ENCODE measurements at regions not wholly inside any gene's neighbourhood (a gene's known extent, or its start where the extent isn't known, plus 50 kb on each side); places are given as distances from the start of the nearest gene placed in this dataset.

GRCh38 chr12:118853634-118854033, 127.7 kb upstream of the SRRM4 start:
- Histone ChIP-seq H3K9ac (ENCODE audit: low read length) (no peak overlapping the region), H3K9me2 (ENCODE audit: insufficient read depth) (no peaks in the 10 kb centered on the region), H4K20me1 (ENCODE audit: insufficient read depth) (no peaks in the 10 kb centered on the region), H3K4me1 (ENCODE audit: control insufficient read depth in 1 of 2, insufficient read depth in 2 of 2, low read length in 2 of 2) (no peaks in the 10 kb centered on the region), H2AFZ (ENCODE audit: low read depth, low read length, poor library complexity, severe bottlenecking) (no peak overlapping the region), H3K27ac (ENCODE audit: low read depth, low read length) (no peak overlapping the region), H3K79me2 (ENCODE audit: insufficient read depth, low read length) (no peaks in the 10 kb centered on the region), H3K9me3 (ENCODE audit: control insufficient read depth in 1 of 2, insufficient read depth in 1 of 2, low read depth in 1 of 2, low read length in 2 of 2) (no peaks in the 10 kb centered on the region), H3K4me3 (replicated peaks in 1 of 2; ENCODE audit: low read depth in 1 of 2, low read length in 2 of 2) (no peak overlapping the region), H3K4me2 (ENCODE audit: low read length) (no peak overlapping the region), H3K27me3 (ENCODE audit: insufficient read depth, low read length) (0 out of 2 replicates have a peak, but pooled peaks cover 8% of the 10 kb centered on the region), H3K36me3 (ENCODE audit: control insufficient read depth in 1 of 2, insufficient read depth in 2 of 2, low read length in 2 of 2) (no peaks in the 10 kb centered on the region)
- ChIA-PET RAD21 (ENCODE audit: low non-redundant PET in 1 of 2, low total read pairs in 2 of 2, uncharacterized antibody in 2 of 2, unreplicated experiment in 2 of 2) (no interaction called here), CTCF (no interaction called here), POLR2A (no interaction called here)
- no TSS peak for BruUV-seq (replicated peaks)
- no peak for ATAC-seq
- no peak for DNase-seq (ENCODE audit: low read depth, low spot score)
- TF ChIP-seq, protein P1, sequence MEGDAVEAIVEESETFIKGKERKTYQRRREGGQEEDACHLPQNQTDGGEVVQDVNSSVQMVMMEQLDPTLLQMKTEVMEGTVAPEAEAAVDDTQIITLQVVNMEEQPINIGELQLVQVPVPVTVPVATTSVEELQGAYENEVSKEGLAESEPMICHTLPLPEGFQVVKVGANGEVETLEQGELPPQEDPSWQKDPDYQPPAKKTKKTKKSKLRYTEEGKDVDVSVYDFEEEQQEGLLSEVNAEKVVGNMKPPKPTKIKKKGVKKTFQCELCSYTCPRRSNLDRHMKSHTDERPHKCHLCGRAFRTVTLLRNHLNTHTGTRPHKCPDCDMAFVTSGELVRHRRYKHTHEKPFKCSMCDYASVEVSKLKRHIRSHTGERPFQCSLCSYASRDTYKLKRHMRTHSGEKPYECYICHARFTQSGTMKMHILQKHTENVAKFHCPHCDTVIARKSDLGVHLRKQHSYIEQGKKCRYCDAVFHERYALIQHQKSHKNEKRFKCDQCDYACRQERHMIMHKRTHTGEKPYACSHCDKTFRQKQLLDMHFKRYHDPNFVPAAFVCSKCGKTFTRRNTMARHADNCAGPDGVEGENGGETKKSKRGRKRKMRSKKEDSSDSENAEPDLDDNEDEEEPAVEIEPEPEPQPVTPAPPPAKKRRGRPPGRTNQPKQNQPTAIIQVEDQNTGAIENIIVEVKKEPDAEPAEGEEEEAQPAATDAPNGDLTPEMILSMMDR (IDR thresholded peaks at IDR 0.05 in 2 of 3, conservative IDR thresholded peaks at IDR 0.05 in 1 of 3; ENCODE audit: borderline replicate concordance in 1 of 3, insufficient read depth in 1 of 3, low read depth in 2 of 3, low read length in 2 of 3) = 0 out of 6 replicates have a peak, but pooled peaks of 2 of the 3 experiments have one; percentile 7
- TF ChIP-seq RAD21 (IDR thresholded peaks at IDR 0.05; ENCODE audit: low read depth) (peak; percentile 34), EGR1 (IDR thresholded peaks at IDR 0.05; ENCODE audit: low read depth) (no peak)
- intact Hi-C loops (cut with micrococcal nuclease) = loop anchor here (10.0 kb wide), 1 partner anchor 449 kb away; no protein-coding TSS in a partner anchor

DNA sequence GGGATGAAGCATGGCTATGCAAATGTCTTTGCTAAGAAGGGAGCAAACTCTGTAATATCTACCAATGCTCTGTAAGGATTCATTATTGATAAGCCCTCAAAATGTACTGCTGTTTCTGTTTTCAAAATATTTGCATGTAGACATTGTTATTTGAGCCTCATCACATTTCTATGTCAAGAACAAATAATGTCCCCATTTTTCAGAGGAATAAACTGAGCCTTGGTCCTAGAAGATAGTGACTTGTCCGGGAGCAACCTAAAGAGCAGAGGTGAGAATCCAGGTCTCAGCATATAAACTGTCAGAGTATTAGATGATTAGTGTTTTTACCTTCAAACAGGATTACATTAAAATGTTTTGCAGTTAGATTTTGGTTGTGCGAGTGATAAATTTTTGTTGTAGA, 125.5 kb upstream of the SRRM4 start:
- Histone ChIP-seq H3K36me3 (ENCODE audit: control insufficient read depth in 1 of 2, insufficient read depth in 2 of 2, low read length in 2 of 2) (no peaks in the 10 kb centered on the region), H3K27me3 (ENCODE audit: insufficient read depth, low read length) (0 out of 2 replicates have a peak, but pooled peaks cover 8% of the 10 kb centered on the region), H4K20me1 (ENCODE audit: insufficient read depth) (no peaks in the 10 kb centered on the region), H3K79me2 (ENCODE audit: insufficient read depth, low read length) (no peaks in the 10 kb centered on the region), H3K9me3 (ENCODE audit: control insufficient read depth in 1 of 2, insufficient read depth in 1 of 2, low read depth in 1 of 2, low read length in 2 of 2) (no peaks in the 10 kb centered on the region), H3K27ac (ENCODE audit: low read depth, low read length) (no peak overlapping the region), H3K4me2 (ENCODE audit: low read length) (no peak overlapping the region), H3K4me1 (ENCODE audit: control insufficient read depth in 1 of 2, insufficient read depth in 2 of 2, low read length in 2 of 2) (no peaks in the 10 kb centered on the region), H3K9ac (ENCODE audit: low read length) (no peak overlapping the region), H2AFZ (ENCODE audit: low read depth, low read length, poor library complexity, severe bottlenecking) (no peak overlapping the region), H3K9me2 (ENCODE audit: insufficient read depth) (no peaks in the 10 kb centered on the region), H3K4me3 (replicated peaks in 1 of 2; ENCODE audit: low read depth in 1 of 2, low read length in 2 of 2) (no peak overlapping the region)
- intact Hi-C loops (cut with micrococcal nuclease) = loop anchor here (10.0 kb wide), 1 partner anchor 451 kb away; no protein-coding TSS in a partner anchor
- ATAC-seq = no peak
- BruUV-seq (replicated peaks) = no TSS peak
- no peak for DNase-seq (ENCODE audit: low read depth, low spot score)
- ChIA-PET RAD21 (ENCODE audit: low non-redundant PET in 1 of 2, low total read pairs in 2 of 2, uncharacterized antibody in 2 of 2, unreplicated experiment in 2 of 2) (no interaction called here), CTCF (no interaction called here), POLR2A (no interaction called here)
- TF ChIP-seq TCF7L2 (IDR thresholded peaks at IDR 0.05; ENCODE audit: borderline replicate concordance, extremely low read depth, insufficient read depth, insufficient read length) (no peak), CEBPB (IDR thresholded peaks at IDR 0.05; ENCODE audit: low read depth) (no peak), ZFX (IDR thresholded peaks at IDR 0.05) (no peak), FOSL1 (IDR thresholded peaks at IDR 0.05; ENCODE audit: low read depth) (no peak), SIN3A (IDR thresholded peaks at IDR 0.05; ENCODE audit: low read depth) (no peak), YY1 (IDR thresholded peaks at IDR 0.05; ENCODE audit: extremely low read depth, insufficient replicate concordance, low read depth, low read length) (no peak), ATF3 (IDR thresholded peaks at IDR 0.05) (no peak), SRF (IDR thresholded peaks at IDR 0.05; ENCODE audit: low read depth) (no peak), CBX3 (IDR thresholded peaks at IDR 0.05; ENCODE audit: low read depth) (no peak), POLR2AphosphoS5 (IDR thresholded peaks at IDR 0.05; ENCODE audit: low read depth, low read length) (no peak), ZNF274 (IDR thresholded peaks at IDR 0.05; ENCODE audit: low read depth, low read length) (no peak), SP1 (IDR thresholded peaks at IDR 0.05; ENCODE audit: low read depth) (no peak)
- TF ChIP-seq, protein P2, sequence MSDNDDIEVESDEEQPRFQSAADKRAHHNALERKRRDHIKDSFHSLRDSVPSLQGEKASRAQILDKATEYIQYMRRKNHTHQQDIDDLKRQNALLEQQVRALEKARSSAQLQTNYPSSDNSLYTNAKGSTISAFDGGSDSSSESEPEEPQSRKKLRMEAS (IDR thresholded peaks at IDR 0.05) = no peak

Data from HCT116 (cell line).